HG03045 (cell line): ENCODE measurements at regions not wholly inside any gene's neighbourhood (a gene's known extent, or its start where the extent isn't known, plus 50 kb on each side); places are given as distances from the start of the nearest gene placed in this dataset.
"Not testable (repeated sequence)": the region's sequence is repeated elsewhere in the genome, so short reads cannot be mapped to it uniquely, and the experiment has no call there.

Experiments used
- ATAC-seq: cut with Tn5 transposase; IDR thresholded peaks from one replicate; pipeline ENCODE4 v1.9.1; 2021; ENCODE audit warnings: mild to moderate bottlenecking, moderate library complexity; ENCODE audit not compliant: unreplicated experiment

- ATAC-seq, result no peak
Observed at GRCh38 chr14:85038526-85039352, 491.2 kb upstream of the FLRT2 start.

- ATAC-seq, result no peak
Observed at GRCh38 chr14:85039353-85039626, 490.7 kb upstream of the FLRT2 start.

- ATAC-seq, result no peak
Observed at GRCh38 chr14:85040046-85040685, 489.8 kb upstream of the FLRT2 start.

GRCh38 chr14:85041618-85042017, 488.3 kb upstream of the FLRT2 start:
- ATAC-seq, result no peak

- ATAC-seq, result no peak
Observed at GRCh38 chr14:85042301-85042700, 487.6 kb upstream of the FLRT2 start.

GRCh38 chr14:85050180-85050579, 479.8 kb upstream of the FLRT2 start:
- ATAC-seq, result no peak

- no peak for ATAC-seq
Observed at GRCh38 chr14:85052646-85053045, 477.3 kb upstream of the FLRT2 start.

GRCh38 chr14:85054178-85054577, 475.8 kb upstream of the FLRT2 start:
- ATAC-seq, result no peak

GRCh38 chr14:85056267-85056666, 473.7 kb upstream of the FLRT2 start:
- no peak for ATAC-seq

- ATAC-seq, result no peak
Observed at GRCh38 chr14:85057221-85057620, 472.7 kb upstream of the FLRT2 start.

- ATAC-seq, result no peak
Observed at GRCh38 chr14:85058150-85058549, 471.8 kb upstream of the FLRT2 start.

- ATAC-seq, result no peak
Observed at GRCh38 chr14:85060121-85060520, 469.8 kb upstream of the FLRT2 start.

GRCh38 chr14:85061256-85061655, 468.7 kb upstream of the FLRT2 start:
- ATAC-seq, result no peak

GRCh38 chr14:85063747-85064146, 466.2 kb upstream of the FLRT2 start:
- no peak for ATAC-seq

GRCh38 chr14:85071447-85071846, 458.5 kb upstream of the FLRT2 start:
- no peak for ATAC-seq

- no peak for ATAC-seq
Observed at GRCh38 chr14:85074955-85075354, 455.0 kb upstream of the FLRT2 start.

GRCh38 chr14:85075694-85076476, 454.1 kb upstream of the FLRT2 start:
- no peak for ATAC-seq

GRCh38 chr14:85077716-85078115, 452.2 kb upstream of the FLRT2 start:
- ATAC-seq, result not testable (repeated sequence)

GRCh38 chr14:85079842-85080730, 449.9 kb upstream of the FLRT2 start:
- ATAC-seq, result no peak

- ATAC-seq, result no peak
Observed at GRCh38 chr14:85084344-85084743, 445.6 kb upstream of the FLRT2 start.

- no peak for ATAC-seq
Observed at GRCh38 chr14:85085981-85086380, 444.0 kb upstream of the FLRT2 start.
